ENCODE measurements at regions not wholly inside any gene's neighbourhood (a gene's known extent, or its start where the extent isn't known, plus 50 kb on each side); places are given as distances from the start of the nearest gene placed in this dataset.

DNA sequence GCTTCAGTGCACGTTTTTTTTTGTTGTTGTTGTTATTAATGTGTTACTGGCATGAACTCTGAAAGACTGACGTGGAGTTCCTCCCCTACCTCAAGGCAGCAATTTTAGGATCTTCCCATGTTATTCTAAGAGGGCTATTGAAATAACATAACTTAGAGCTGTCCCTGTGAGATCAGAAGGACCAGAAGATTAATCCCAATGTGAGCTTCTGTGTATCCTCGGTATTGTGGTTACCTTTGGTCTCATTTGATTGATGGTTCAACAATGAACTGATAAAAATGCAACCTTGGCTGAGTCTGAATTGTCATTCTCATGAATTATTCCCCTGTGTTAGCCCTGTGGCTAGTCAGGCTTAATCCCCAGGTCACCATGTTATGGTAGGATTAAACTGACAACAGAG is 394.1 kb downstream of the TRIB2 start:
- Histone ChIP-seq H3K4me1 (no peaks in the 10 kb centered on the region), H3K4me3 (no peak overlapping the region), H3K27ac (replicated peaks in 1 of 4) (no peak overlapping the region), H3K27me3 (no peaks in the 10 kb centered on the region), H3K36me3 (no peaks in the 10 kb centered on the region), H3K9me3 (no peaks in the 10 kb centered on the region)
- DNase-seq (ENCODE audit: extremely low spot score) = no peak
- intact Hi-C loops (cut with DNase I) = no loop called here
- TF ChIP-seq POLR2AphosphoS5 (IDR thresholded peaks at IDR 0.05) = no peak
- TF ChIP-seq, protein P1, sequence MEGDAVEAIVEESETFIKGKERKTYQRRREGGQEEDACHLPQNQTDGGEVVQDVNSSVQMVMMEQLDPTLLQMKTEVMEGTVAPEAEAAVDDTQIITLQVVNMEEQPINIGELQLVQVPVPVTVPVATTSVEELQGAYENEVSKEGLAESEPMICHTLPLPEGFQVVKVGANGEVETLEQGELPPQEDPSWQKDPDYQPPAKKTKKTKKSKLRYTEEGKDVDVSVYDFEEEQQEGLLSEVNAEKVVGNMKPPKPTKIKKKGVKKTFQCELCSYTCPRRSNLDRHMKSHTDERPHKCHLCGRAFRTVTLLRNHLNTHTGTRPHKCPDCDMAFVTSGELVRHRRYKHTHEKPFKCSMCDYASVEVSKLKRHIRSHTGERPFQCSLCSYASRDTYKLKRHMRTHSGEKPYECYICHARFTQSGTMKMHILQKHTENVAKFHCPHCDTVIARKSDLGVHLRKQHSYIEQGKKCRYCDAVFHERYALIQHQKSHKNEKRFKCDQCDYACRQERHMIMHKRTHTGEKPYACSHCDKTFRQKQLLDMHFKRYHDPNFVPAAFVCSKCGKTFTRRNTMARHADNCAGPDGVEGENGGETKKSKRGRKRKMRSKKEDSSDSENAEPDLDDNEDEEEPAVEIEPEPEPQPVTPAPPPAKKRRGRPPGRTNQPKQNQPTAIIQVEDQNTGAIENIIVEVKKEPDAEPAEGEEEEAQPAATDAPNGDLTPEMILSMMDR (IDR thresholded peaks at IDR 0.05) = no peak
- TF ChIP-seq POLR2A (IDR thresholded peaks at IDR 0.05; ENCODE audit: low read depth) = no peak
- TF ChIP-seq EP300 (IDR thresholded peaks at IDR 0.05) = no peak
- WGBS = 41% methylated on average over 3 of the region's 3 CpGs

DNA sequence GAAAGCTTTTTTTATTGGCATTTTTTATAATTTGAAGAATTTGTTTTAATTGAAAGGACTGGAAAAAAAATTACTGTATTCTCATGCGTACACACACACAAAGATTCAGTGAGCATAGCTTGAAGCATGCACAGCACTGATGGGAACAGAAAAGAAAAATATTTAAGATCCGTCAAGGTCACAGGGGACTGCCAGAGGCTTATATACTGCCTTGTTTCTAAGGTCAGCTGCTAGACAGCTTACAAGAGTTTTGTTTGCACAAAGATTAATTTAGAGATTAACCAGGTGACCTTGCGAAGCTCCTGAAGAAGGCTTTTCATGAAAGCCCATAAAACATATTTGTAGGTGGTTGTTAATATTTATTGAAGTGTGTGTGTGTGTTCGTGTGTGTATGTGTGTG is 396.3 kb downstream of the TRIB2 start:
- intact Hi-C loops (cut with DNase I) = no loop called here
- Histone ChIP-seq H3K27ac (replicated peaks in 1 of 4) (no peak overlapping the region), H3K4me3 (no peak overlapping the region), H3K27me3 (no peaks in the 10 kb centered on the region), H3K4me1 (no peaks in the 10 kb centered on the region), H3K36me3 (no peaks in the 10 kb centered on the region), H3K9me3 (no peaks in the 10 kb centered on the region)
- TF ChIP-seq EP300 (IDR thresholded peaks at IDR 0.05) (no peak), POLR2A (IDR thresholded peaks at IDR 0.05; ENCODE audit: low read depth) (no peak), POLR2AphosphoS5 (IDR thresholded peaks at IDR 0.05) (no peak)
- TF ChIP-seq, protein P1 (IDR thresholded peaks at IDR 0.05) = no peak
- 79% methylated on average over 4 of the region's 4 CpGs for WGBS
- DNase-seq (ENCODE audit: extremely low spot score) = no peak

GRCh38 chr2:13114391-13114790 is 397.7 kb downstream of the TRIB2 start:
- TF ChIP-seq POLR2AphosphoS5 (IDR thresholded peaks at IDR 0.05) (no peak), EP300 (IDR thresholded peaks at IDR 0.05) (no peak), POLR2A (IDR thresholded peaks at IDR 0.05; ENCODE audit: low read depth) (no peak)
- TF ChIP-seq, protein P1 (IDR thresholded peaks at IDR 0.05) = no peak
- H3K9me3 ChIP-seq = no peaks in the 10 kb centered on the region
- no peak overlapping the region for H3K27ac ChIP-seq (replicated peaks in 1 of 4)
- no peaks in the 10 kb centered on the region for H3K27me3 ChIP-seq
- DNase-seq (ENCODE audit: extremely low spot score) = no peak
- no peaks in the 10 kb centered on the region for H3K36me3 ChIP-seq
- H3K4me1 ChIP-seq = no peaks in the 10 kb centered on the region
- intact Hi-C loops (cut with DNase I) = no loop called here
- H3K4me3 ChIP-seq = no peak overlapping the region
- 43% methylated on average over 1 of the region's 1 CpG for WGBS

GRCh38 chr2:13115643-13116042 is 398.9 kb downstream of the TRIB2 start:
- WGBS = 33% methylated on average over 1 of the region's 1 CpG
- intact Hi-C loops (cut with DNase I) = no loop called here
- H3K9me3 ChIP-seq = no peaks in the 10 kb centered on the region
- H3K27ac ChIP-seq (replicated peaks in 1 of 4) = no peak overlapping the region
- no peaks in the 10 kb centered on the region for H3K4me1 ChIP-seq
- no peaks in the 10 kb centered on the region for H3K36me3 ChIP-seq
- no peaks in the 10 kb centered on the region for H3K27me3 ChIP-seq
- no peak overlapping the region for H3K4me3 ChIP-seq
- DNase-seq (ENCODE audit: extremely low spot score) = no peak
- TF ChIP-seq, protein P1 (IDR thresholded peaks at IDR 0.05) = no peak
- TF ChIP-seq POLR2AphosphoS5 (IDR thresholded peaks at IDR 0.05) (no peak), POLR2A (IDR thresholded peaks at IDR 0.05; ENCODE audit: low read depth) (no peak), EP300 (IDR thresholded peaks at IDR 0.05) (no peak)

GRCh38 chr2:13121096-13121495 is 404.4 kb downstream of the TRIB2 start:
- Histone ChIP-seq H3K27me3 (no peaks in the 10 kb centered on the region), H3K36me3 (no peaks in the 10 kb centered on the region), H3K9me3 (no peaks in the 10 kb centered on the region), H3K27ac (replicated peaks in 1 of 4) (no peak overlapping the region), H3K4me1 (no peaks in the 10 kb centered on the region), H3K4me3 (no peak overlapping the region)
- no peak for DNase-seq (ENCODE audit: extremely low spot score)
- TF ChIP-seq, protein P1 (IDR thresholded peaks at IDR 0.05) = no peak
- no peak for TF ChIP-seq EP300 (IDR thresholded peaks at IDR 0.05)
- TF ChIP-seq POLR2A (IDR thresholded peaks at IDR 0.05; ENCODE audit: low read depth) = no peak
- TF ChIP-seq POLR2AphosphoS5 (IDR thresholded peaks at IDR 0.05) = no peak
- WGBS = 90% methylated on average over 6 of the region's 6 CpGs
- intact Hi-C loops (cut with DNase I) = no loop called here
